NCI-H1436 (cell line): ENCODE measurements at regions not wholly inside any gene's neighbourhood (a gene's known extent, or its start where the extent isn't known, plus 50 kb on each side); places are given as distances from the start of the nearest gene placed in this dataset.
"Not testable (repeated sequence)": the region's sequence is repeated elsewhere in the genome, so short reads cannot be mapped to it uniquely, and the experiment has no call there.

ENCODE experiments used
- DNase-seq: peaks from one replicate; lab custom pipeline; 2025; lab: John Stamatoyannopoulos, UW

DNA sequence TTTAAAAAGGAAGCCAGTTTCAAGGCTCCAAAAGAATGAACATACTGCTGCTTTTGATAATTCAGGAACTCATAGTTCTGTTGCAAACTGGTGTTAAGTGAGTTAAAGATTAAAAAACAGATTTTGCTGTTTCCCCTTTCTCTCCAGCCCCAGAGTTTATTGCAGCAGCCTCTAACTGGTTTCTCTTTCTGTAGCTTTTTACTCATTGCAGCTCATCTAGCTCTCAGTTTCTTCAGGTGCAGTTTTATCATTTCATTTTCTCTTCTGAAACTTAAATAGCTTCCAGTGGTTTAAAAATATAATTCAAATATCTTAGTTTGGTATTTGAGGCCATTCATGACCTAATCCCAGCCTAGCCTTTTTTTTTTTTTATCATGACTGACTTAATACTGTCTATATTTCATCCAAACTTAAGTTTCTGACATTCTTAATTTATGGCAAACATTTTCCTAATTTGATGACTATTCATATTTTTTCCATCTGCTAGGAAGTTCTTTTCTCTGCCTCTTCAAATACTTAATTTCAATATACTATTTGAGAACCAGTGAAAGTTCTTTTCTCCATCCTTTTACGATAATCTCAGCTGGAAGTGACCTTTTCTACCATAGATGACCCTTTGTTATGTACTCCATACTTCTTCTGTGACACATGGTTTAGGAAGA, 252.7 kb upstream of the GRIA1 start:
- DNase-seq = no peak

DNA sequence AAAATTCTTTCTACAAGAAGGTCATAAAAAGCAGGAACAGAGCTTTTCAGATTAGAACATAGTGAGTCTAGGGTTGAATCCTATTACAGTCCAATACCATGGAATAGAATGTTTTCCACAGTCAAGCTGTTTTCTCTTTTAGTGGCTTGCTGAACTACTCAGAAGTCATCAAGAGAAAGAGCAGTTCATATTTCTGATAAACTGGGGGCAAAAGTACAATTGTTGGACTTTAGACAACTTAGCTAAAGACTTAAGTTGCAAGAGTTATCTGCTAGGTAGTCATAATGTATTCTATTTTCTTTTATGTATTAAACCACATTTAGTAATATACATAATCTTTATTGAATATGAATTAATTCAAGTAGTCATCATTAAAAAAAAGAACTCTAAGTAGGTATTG, 233.1 kb upstream of the GRIA1 start:
- no peak for DNase-seq

DNA sequence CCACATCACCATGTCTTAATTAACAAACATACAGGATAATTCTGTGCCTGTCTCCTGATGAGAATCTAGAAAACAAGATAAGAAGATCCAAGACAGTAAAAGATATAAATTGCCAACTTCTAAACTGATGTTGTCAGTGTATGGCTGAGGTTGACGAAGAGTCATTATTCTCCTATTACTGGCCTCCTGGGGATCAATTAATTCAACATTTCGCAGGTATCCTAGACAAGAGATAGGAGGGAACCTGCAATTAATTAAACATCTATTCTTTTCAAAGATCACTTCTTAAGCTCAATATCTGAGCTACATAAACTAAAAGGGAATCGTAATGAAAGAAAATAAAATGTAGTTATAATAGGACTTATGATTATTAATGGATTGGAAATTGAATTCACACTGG, 232.0 kb upstream of the GRIA1 start:
- no peak for DNase-seq

DNA sequence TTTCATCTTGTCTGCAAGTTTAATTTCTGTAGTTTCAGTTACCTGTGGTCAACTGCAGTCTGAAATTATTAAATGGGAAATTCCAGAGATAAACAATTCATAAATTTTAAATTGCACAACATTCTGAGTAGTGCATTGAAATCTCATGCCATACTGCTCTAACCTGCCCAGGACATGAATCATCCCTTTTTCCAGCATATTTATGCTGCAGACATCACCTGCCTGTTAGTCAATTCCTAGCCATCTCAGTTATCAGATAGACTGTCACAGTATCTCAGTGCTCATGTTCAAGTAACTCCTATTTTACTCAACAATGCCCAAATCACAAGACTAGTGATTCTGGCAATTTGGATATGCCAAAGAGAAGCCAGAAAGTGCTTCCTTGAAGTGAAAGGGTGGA, 223.0 kb upstream of the GRIA1 start:
- no peak for DNase-seq

DNA sequence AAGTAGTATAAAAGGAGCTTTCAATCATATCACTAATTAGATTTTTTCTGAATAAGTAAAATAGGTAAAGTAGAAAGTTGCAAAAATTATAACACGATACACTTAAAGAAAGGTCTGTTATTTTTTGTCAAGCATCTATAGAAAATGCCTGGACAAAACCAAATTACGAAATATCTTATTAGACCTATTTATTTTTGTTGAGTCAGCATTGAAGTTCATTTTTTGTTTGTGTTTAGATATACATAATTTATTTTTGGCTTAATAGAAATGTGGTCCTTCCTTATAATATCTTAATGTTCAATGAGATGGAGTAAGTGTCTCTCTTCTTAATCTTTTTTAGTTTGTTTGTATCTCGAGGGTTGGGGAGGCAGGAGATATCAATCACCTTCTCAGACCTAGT, 214.8 kb upstream of the GRIA1 start:
- DNase-seq = no peak

DNA sequence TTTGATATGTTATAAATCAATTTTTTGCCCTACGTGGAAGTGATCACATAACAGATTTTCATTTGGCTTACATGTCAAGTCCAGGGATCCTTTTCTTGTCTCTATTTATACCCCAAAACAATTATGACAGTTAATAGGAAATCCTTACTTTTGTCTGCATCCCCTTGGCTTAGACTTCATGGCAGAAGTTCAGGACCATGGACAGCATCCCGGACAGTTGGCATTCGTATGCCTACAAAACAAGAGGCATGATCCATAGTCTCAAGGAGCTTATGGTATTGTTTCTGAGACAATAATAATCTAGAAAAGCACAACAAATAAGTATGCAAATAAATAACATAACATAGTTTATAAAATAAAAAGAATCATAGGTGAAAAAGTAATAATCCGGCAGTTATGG, 214.3 kb upstream of the GRIA1 start:
- no peak for DNase-seq

DNA sequence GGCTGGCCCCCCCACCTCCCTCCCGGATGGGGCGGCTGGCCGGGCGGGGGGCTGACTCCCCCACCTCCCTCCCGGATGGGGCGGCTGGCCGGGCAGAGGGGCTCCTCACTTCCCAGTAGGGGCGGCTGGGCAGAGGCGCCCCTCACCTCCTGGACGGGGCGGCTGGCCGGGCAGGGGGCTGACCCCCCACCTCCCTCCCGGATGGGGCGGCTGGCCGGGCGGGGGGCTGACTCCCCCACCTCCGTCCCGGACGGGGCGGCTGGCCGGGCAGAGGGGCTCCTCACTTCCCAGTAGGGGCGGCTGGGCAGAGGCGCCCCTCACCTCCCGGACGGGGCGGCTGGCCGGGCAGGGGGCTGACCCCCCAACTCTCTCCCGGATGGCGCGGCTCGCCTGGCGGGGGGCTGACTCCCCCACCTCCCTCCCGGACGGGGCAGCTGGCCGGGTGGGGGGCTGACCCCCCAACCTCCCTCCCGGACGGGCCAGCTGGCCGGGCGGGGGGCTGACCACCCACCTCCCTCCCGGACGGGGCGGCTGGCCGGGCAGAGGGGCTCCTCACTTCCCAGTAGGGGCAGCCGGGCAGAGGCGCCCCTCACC, 194.1 kb upstream of the GRIA1 start:
- DNase-seq = not testable (repeated sequence)

DNA sequence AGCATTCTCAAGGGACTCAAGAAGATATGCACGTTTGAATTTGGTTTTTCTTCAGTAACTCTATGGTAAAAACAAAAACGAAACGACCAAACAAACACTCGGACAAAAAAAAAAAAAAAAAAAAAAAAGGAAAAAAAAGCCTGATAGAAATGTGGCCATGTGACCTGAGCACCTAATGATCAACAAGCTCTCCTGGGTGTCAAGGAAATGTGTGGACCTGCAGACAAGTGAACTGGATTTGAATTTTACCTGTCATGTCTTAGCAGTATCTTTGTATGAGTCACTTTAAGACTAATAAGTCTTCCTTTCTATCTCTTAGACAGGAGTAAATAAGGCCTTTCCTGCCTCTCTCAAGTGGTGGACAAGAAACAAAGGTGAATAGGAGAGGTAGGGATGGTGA, 190.6 kb upstream of the GRIA1 start:
- DNase-seq = no peak

DNA sequence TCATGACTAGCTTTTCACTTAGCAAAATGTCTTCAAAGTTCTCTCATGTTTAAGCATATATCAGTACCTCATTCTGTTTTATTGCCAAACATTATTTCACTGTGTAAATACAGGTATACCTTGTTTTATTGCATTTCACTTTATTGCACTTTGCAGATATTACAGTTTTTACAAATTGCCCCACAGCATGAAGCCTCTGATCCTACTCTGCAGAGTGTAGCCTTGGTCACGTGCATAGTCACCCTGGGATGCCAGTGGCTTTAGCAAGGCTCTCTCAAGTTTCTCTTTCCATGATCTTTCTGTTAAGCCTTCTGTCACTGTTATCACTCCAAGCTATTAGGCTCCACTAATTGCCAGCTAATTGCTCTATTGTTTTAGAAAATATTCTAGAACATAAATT, 182.2 kb upstream of the GRIA1 start:
- DNase-seq = no peak

DNA sequence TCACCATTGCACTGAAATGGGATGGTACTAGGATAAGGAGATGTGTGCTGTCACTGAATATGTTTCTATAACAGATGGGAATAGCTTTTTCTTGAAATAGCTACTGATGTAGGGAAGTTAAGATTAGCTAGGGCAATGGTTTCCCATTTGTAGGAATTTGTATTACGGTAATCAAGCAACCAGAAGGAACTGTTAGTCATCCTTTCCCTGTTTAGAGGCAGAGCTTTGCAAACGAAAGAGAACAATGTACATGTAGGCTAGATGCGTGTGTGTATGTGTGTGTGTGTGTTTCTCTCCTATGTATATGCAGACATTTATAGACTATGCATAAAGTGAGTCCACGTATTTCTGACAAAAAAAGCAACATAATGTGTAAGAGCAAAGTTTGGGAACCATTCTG, 171.9 kb upstream of the GRIA1 start:
- DNase-seq = no peak

DNA sequence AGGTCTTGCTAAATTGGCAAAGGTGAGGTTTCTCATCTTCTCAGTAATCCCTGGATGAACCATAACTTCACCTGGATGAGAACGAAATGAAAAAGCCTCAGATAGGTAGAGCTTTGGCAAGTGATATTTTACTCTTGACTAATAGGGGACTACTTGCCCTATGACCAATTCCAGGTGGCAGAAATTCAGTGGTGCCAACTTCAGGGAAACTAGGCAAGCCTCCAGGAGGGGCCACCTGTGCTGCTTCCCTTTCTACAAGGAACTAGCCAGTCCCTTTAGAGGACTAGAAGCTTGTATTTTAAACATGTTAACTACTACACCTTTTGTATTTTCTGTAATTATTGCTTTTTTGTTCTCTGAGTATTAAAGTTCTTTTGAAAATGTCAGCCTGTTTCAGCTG, 169.0 kb upstream of the GRIA1 start:
- no peak for DNase-seq

DNA sequence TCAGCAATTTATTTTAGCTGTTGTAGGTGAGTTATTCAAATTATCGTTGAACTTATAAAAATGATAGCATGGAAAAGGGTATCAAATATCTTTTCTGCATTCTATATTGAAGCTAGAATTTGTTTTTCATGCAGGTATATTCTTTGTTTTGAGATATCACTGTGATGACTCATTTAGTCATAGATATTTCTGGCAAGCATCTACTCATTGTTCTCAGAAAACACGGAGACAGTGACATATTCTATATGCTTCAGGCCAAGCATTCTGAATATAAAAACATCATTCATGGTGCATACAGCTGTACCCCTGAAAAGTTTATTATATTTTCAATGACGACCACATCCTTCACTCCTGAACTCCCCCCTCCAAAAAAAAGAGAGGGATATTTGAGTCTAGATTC, 150.3 kb upstream of the GRIA1 start:
- DNase-seq = no peak

DNA sequence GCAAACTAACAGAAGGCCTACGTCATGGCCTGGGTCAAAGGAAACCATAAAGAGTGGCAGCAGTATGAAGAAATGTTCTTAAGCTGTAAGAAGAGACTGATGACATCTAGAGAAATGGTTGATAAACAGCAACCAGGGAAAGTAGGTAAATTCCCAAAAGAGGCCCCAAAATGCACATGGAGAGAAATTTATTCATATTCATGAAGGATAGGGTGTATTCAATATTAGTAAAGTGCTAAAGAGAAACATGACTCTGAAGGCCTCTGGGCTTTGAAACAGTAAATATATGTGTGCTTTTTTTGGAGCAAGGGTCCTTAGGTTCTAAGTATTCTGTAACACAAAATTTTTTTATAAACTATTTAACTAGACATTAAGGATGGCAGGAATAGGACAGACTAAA, 149.7 kb upstream of the GRIA1 start:
- DNase-seq = no peak

DNA sequence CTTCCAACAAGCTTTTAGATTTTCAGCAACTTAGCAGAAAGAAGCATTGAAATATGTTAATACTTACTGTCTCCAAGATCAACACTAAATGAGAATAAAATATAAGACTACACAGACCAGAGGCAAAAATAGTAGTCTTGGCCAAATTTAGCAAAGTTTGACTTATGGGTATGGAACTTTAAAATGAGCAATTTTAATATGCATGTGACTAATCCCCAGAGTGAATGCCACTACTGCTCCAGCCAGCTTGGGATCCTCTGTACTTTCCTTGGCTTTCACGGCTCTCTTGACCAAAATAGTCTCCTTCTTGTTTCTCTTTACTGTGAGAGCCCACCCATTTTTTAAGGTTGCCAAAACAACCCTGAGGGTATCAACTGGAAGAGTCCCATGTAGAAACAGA, 148.0 kb upstream of the GRIA1 start:
- no peak for DNase-seq

DNA sequence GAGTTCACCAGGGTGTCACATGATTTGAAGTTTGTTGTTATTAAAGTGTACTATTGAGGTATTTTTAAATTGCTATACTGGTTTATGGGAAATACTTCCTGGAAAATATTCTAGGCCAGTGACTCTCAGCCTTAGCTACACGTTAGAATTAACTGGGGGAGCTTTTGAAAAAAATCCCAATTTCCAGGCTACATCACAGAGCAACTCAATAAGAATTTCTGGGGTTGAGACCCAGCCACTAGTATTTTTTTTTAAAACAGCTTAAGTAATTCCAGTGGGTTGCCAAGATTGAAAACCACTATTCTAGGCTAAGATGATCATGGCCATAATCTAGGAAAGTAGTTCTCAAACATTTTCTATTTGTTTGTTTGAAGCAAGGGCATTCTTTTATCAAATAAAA, 142.9 kb upstream of the GRIA1 start:
- no peak for DNase-seq

DNA sequence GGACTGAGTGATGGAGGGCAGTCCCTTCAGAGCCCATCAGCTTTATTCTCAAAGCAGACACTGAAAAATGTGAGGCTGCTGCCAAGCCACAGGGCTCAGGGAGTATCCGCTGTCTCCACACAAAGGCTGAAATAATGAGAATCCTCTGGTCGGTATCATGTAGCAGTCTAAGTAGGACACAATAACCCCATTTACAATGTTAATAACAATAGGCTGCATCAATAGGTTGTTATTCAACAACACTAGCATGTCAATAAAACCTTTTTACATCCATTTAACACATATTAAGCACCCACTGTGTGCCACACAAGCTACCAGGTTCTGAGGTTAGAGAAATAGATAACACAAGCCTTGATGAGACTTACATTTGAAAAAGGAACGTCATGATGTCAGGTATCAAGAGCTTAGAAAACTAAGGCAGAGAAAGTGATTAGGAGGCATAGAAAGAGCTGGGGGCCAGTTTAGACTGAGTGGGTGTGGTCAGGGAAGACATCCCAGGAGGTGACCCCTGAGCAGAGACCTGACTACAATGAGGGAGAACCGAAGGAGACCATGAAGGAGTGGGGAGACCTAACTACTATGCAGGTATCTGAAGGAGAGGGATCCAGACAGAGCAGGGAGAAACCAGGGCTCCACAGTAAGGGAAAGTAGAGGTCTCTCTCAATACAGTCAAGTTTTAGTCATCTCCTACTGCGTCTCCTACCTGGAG, 140.1 kb upstream of the GRIA1 start:
- DNase-seq = no peak

DNA sequence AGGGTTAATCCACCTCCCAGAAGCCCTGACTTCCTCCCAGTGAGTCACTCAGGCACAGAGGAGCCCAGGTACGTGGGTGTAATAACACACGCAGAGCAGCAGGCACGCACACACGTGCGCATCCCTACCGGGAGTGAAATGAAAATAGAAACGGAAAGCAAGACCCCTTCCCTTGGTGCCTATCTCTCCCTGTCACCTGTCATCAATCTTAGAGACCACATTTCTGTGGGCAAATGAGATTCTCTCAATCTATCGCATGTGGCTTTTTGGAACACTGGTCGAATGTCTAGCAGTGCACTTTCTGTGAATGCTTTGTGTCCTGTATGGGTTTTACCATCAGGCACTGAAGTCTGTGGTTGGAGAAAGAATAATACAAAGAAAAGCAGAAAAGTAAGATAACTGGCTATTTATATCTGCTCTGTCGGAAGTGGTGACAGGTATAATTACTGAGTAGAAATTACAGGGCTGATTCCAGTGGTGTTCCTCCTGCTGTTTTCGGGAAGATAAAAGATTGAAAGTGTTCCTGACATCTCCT, 137.7 kb upstream of the GRIA1 start:
- DNase-seq = no peak

DNA sequence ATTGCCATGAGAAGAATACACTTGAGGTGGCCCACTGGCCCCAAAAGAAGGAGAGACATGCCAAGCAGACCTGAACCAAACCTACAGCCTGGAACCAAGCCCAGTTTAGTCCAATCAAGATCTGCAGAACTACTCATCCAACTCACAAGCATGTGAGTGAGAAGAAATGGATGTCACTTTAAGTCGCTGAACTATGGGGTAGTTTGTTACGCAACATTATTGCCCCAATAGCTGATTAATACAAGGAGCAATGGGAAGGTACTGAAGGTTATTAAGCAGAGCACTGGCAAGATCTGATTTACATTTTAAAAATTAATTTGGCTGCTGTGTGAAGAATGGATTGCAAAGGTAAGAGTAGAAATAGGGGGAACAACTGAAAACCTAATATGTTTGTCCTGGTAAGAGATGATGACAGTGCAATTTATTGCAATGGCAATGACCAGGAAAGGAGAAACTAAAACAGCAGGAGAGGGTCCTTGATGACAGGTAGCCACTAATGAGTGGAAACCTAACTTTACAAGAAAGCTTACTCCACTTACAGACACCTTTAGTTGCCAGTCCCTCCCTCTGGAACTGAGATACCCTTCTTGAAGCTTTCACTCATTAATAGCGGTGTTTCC, 132.9 kb upstream of the GRIA1 start:
- no peak for DNase-seq

DNA sequence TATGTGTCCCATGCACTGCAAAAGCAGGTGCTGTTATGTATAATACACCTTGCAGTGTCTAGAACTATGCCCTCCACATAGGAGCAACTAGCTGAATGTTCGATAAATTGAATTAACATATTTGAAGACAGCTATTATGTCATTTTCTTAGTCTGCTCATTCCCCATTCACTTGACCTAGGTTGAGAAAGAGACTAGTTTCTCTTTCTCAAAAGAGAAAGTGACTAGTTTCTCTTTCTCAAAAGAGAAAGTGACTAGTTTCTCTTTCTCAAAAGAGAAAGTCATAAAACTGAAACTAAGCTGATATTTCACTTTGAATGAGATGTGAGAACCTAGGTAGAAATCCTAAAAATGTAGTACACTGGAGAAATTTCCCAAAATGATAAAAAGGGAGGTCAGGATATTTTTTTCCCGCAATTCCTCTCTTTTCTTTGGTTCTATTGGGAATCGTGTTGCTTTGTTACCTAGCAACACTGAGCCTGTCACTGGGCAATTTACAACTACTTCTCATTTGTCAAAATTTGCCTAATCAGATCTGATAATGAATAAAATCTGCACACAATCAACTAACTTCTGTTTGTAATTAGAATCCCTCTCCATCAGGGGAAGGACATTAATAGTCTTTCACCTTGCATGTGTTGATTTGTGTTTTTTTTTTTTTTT, 132.0 kb upstream of the GRIA1 start:
- DNase-seq = no peak

DNA sequence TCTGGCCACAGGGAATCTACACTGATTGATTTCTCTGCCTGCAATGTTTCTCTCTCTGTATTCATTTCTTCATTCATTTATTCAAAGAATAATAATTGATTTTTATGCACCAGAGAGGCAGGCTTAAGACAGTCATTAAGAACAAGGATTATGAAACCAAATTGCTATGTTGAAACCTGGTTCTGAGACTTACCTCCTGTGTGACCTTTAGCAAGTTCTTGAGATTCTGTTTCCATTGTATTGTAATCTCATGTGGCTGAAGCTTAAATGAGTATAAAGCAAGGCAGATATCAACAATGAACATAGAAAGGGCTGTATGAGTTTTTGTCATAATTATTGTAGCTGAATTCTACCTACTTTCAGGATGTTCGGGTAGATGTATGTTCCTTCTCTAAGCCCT, 129.6 kb upstream of the GRIA1 start:
- DNase-seq = no peak

DNA sequence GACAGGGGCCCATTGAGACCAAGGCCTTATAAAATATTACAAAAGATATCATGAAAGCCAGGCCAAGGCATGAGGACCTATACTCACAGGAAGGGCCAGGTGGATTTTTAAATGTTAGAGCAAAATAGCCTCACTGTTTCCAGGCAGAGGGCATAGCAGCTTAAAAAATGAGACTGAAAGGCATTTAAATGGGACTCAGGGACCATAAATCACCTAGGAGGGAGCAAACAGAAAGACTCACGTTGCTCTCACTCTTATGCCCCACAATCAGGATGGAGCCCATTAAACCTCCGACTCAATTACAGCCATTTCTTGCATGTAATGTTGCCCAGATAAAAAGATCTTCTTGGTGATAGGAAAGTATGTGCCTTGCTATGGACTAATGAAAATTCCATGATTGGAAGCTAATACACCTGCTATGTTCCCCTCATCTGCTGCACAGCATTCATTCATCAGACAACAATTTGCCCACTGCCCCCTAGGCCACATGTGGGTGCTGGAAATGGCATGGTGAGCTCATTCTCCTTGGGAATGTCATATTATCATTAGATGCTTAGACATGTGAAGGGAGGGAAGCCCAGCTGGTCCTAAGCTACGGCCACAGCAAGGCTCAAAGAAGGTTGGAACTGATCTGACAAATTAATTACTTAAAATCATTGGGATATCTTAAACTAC, 128.6 kb upstream of the GRIA1 start:
- no peak for DNase-seq

DNA sequence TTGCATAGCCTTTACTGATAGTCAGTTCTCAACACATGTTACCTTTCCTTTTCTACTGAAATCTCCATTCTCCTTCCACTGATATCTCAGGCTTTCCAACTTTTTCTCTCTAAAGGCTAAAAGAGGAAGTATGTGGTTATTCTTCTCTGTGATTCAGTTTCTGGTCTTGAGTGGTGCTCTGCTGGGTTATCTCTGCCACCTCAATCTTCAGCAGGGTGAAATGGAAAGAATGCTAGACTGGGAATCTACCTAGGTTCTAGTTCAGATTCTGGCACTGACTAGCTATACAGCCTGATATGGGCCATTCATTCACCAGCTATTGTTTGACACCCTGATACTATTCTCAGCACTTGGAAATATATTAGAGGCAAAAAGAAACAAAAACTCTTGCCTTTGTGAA, 124.9 kb upstream of the GRIA1 start:
- DNase-seq = no peak
